ENCODE measurements at regions not wholly inside any gene's neighbourhood (a gene's known extent, or its start where the extent isn't known, plus 50 kb on each side); places are given as distances from the start of the nearest gene placed in this dataset.
A peak's percentile ranks its signal among the peaks of the same experiment; 100 is the strongest.
"Not testable (repeated sequence)": the region's sequence is repeated elsewhere in the genome, so short reads cannot be mapped to it uniquely, and the experiment has no call there.

DNA sequence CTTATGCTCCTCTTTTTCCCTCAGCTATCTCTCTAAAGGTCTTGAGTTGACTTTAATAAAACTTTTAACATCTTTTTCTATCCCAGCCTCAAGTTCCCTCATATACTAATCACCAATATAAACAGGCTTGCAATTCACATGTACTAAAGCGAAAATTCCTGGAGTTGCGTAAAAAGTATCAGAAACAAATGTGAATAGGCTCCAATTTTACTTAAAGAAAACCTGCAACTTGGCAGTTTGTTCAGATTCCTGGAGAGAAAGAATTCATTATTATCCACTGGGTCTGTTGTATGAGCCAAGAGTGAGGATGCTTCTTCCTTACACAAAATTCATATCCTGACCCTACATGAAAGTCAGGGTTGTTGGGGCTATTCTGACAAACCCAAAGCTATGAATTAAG is 384.2 kb downstream of the DTWD2 start:
- DNase-seq (ENCODE audit: low spot score) = no peak

DNA sequence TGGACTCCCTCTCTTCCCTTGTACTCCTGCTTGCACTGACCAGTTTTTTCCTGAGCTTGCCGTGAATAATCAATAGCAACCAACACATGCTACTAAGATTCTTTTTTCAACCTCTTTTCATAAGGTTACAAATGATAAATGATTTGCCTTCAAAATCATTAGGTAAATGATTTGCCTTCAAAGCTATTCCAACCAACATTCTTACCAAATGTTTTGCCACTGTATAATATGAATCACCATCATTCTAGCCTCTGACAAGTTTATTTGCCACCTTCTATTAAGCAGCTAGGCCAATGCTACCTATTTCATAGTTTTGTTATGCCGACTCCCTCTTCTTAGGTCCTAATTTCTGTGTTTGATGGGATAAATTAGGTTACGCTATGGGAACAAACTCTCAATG is 385.1 kb downstream of the DTWD2 start:
- DNase-seq (ENCODE audit: low spot score) = no peak

- no peak for DNase-seq (ENCODE audit: low spot score)
These were observed 390.0 kb downstream of the DTWD2 start for GRCh38 chr5:118598311-118598710.

DNA sequence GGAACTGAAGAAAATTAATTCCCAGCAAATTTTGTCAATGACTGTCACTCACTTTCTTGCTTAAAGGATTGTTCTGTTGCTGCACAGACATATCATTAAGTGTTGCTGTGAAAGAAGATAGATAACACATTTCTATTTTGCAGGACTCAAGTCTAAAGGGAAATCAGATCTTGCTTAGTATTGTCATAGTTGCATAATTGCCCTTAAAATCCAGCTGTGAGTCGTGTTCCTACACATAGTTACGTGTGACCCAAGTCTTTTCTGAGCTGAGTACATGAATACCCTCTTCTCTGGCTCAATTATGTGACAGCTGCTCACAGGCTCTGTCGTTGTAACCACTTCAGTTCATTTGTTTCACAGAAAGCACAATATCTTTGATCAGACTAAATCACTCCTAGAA is 390.8 kb downstream of the DTWD2 start:
- no peak for DNase-seq (ENCODE audit: low spot score)

DNA sequence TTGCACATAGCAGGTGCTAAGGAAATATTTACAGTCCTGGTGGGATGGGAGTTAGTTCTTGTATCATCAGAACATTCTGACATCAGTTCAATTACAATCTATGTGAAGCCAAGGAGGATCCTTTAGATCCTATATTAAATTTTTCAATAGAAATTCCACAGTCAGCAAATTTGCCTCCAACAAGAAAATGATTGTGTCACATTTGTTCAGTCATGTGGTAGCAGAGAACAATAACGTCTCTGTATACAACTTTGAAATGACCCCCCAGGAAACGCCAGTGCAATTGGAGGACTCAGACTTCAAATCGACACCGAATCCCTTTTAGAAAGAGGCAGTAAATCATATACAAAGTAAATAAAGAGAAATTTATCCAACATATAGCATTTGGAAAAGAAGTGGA is 392.1 kb downstream of the DTWD2 start:
- peak; percentile 15 for DNase-seq (ENCODE audit: low spot score)

DNA sequence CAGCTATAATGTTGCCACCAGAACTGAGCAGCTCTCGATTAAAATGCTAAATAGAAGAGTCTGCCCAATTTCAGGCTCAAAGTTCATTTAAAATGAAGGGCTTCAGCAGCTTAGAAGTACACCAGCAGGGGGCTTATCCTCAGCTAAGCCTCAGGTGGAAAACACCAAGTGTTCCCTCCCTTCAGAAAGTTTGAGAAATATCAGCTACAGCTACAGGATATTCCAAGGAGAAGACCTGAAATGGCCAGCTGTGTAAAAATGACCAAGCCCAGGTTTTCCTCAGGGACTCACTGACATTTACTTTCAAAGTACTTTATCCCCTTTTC is 395.4 kb downstream of the DTWD2 start:
- DNase-seq (ENCODE audit: low spot score) = no peak

GRCh38 chr5:118592229-118593002 is 395.9 kb downstream of the DTWD2 start:
- DNase-seq (ENCODE audit: low spot score) = no peak

DNA sequence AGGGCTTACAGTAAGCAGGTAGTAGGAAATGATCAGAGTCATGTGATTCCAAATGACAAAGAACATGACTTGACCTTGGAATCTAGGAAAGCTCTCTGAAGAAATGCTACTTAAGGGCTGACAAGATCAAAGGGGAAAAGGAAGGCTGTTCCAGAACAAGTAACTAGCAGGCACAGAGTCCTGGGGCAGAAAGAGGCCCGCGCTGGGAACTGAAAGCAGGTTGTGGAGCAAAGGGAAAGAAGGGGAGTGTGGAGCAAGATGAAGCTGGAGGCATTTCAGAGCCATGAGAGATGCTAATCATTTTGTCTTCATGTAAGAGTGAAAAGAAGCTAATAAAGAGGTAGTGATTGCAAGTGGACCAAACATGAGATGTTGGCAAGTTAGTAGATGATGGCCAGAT is 397.5 kb downstream of the DTWD2 start:
- DNase-seq (ENCODE audit: low spot score) = no peak

GRCh38 chr5:118580949-118581348 is 407.4 kb downstream of the DTWD2 start:
- no peak for DNase-seq (ENCODE audit: low spot score)

DNA sequence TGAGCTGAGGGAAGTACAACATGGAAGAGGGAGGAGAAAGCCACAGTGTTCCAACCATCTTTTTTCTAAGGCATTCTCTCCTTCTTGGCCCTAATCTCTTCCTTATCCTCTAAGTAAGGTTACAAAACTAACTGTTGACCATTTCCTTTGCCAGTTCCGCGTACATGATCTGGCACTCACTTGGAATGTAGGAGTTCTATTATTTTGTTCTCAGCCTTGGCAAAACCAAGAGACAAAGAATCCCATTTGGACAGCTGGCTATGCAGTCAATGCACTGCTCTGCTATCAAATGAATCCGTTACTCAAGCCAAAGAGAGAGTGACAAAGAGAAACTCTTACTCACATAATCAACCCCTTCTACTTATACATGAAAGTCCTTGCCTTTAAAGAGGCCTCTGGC is 410.3 kb downstream of the DTWD2 start:
- DNase-seq (ENCODE audit: low spot score) = no peak

GRCh38 chr5:118577621-118578020 is 410.7 kb downstream of the DTWD2 start:
- no peak for DNase-seq (ENCODE audit: low spot score)

DNA sequence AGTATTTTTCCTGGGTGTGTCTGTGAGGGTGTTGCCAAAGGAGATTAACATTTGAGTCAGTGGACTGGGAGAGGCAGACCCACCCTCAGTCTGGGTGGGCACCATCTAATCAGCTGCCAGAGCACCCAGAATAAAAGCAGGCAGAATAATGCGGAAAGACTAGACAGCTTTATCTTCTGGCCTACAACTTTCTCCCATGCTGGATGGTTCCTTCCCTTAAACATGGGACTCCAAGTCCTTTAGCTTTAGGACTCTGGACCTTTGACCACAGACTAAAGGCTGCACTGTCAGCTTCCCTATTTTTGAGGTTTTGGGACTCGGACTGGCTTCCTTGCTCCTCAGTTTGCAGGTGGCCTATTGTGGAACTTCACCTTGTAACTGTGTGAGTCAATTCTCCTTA is 418.1 kb downstream of the DTWD2 start:
- not testable (repeated sequence) for DNase-seq (ENCODE audit: low spot score)

DNA sequence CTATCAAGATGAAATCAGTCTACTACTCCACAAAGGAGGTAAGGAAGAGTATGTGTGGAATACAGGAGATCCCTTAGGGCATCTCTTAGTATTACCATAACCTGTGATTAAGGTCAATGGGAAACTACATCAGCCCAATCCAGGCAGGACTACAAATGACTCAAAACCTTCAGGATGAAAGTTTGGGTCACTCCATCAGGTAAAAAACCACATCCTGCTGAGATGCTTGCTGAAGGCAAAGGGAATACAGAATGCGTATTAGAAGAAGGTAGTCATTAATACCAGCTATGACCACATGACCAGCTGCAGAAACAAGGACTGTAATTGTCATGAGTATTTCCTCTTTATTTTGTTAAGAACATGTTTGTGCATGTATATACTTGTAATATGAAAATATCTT is 418.8 kb downstream of the DTWD2 start:
- DNase-seq (ENCODE audit: low spot score) = not testable (repeated sequence)

GRCh38 chr5:118565335-118565971 is 422.9 kb downstream of the DTWD2 start:
- DNase-seq (ENCODE audit: low spot score) = no peak

DNA sequence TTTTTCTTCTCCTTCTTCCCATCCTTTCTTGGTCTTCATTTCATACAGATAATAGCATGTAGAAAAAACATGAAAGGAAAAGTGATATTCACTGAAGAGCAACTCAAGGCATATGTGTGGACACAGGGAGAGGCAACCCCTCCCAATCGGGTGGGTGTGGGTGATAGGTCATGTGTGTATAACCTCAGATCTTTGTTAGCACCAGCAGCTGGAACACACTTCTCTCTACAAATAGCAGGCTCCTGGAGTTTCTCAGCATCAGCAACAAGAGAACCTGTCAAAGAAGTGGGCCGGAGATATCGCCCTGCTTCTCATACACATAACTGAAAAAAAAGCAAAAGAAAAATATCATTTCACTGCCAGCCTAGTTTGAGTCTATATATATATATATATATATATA is 426.4 kb downstream of the DTWD2 start:
- no peak for DNase-seq (ENCODE audit: low spot score)

DNA sequence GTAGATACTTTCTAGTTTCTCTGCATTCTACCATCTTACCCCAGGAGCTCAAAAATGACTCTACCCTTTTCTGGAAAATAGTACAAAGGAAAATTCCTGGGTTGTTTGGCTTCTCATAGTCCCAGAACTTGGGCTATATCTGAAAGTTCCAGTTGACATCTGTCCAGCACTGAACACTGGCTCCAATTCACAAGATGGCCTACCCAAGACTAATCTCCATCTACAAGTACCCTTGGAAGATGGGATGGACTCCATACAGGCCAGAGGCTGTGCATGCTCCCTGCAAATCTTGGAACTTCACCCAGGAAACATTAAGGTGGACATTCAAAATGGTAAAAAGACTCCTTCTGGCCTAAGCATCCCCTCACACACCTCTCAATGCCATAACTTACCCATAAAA is 427.1 kb downstream of the DTWD2 start:
- DNase-seq (ENCODE audit: low spot score) = no peak

GRCh38 chr5:118558871-118559270 is 429.5 kb downstream of the DTWD2 start:
- DNase-seq (ENCODE audit: low spot score) = no peak

GRCh38 chr5:118557251-118557661 is 431.1 kb downstream of the DTWD2 start:
- DNase-seq (ENCODE audit: low spot score) = no peak

DNA sequence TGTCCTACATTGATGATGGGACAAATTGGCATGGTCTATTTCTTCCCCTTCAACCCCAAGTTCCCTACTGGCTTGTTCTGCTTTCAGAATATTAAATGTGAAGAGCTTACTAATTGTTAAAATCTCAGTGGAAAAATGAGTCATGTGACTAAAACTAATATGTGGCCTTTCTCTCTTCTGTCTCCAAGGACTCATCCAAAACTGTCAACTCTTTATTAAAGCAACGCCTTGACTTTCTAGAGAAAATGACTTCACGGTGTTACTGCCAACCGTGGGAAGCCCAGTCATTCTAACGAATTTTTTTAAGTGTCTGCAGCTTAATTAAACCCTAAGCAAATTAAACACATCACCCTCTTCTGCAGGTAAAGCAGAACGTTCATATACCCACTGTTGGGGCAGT is 431.6 kb downstream of the DTWD2 start:
- no peak for DNase-seq (ENCODE audit: low spot score)

GRCh38 chr5:118555727-118556126 is 432.6 kb downstream of the DTWD2 start:
- no peak for DNase-seq (ENCODE audit: low spot score)

- DNase-seq (ENCODE audit: low spot score) = no peak
These were observed 433.4 kb downstream of the DTWD2 start for GRCh38 chr5:118554981-118555380.

DNA sequence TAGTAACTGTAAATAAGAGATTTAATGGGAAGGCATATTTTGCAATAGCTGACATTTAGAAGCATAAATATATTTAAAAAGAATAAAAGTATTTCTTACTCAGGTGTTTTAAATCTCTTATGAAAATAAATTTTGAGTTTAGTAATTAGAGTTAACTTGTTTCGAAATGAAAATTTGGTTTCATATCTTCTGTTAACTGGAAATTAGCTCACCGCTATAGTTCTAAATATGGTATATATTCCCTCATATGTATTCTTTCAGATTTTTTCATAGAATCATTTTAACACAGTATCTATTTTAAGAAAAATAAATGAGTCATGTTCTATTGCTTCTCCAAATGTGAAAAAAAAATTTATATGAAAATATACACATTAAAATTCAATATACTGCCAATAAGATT is 434.1 kb downstream of the DTWD2 start:
- DNase-seq (ENCODE audit: low spot score) = no peak

DNA sequence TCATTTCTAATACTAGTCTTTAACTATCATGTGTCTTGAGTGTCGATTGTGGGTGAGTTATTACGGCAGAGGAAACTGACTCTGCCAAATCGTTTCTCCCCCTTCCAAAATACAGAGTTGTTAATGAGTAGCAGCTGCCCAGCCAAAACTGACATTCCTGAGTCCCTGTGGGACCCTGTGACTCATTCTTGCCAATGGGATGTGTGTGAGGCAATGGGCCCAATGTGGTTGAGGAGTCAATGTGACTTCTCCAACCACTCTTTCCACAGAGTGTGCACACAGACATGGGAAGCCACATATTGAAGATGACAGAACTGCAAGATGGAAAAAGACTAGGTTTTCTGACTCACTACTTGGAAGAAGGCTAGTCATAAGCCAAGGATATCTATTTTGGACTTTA is 434.7 kb downstream of the DTWD2 start:
- DNase-seq (ENCODE audit: low spot score) = no peak

- DNase-seq (ENCODE audit: low spot score) = no peak
These were observed 435.5 kb downstream of the DTWD2 start for GRCh38 chr5:118552731-118553360.
